GM12872 (cell line): ENCODE measurements at regions not wholly inside any gene's neighbourhood (a gene's known extent, or its start where the extent isn't known, plus 50 kb on each side); places are given as distances from the start of the nearest gene placed in this dataset.

Experiments
- CTCF ChIP-seq: IDR thresholded peaks from 3 replicates; pipeline ENCODE4 v1.5.1; 2011; ENCODE audit warnings: low read depth, mild to moderate bottlenecking, low read length, moderate library complexity; ENCODE audit not compliant: insufficient read depth

GRCh38 chr15:85910834-85911233 lies 116.1 kb upstream of the KLHL25 start:
- TF ChIP-seq CTCF, result no peak

GRCh38 chr15:85913461-85913860 lies 118.7 kb upstream of the KLHL25 start:
- TF ChIP-seq CTCF, result no peak

GRCh38 chr15:85920956-85921355 lies 126.2 kb upstream of the KLHL25 start:
- no peak for TF ChIP-seq CTCF

GRCh38 chr15:85924088-85924487 lies 129.4 kb upstream of the KLHL25 start:
- TF ChIP-seq CTCF, result no peak

GRCh38 chr15:85925649-85926237 lies 131.0 kb upstream of the KLHL25 start:
- TF ChIP-seq CTCF, result no peak

GRCh38 chr15:85926834-85927233 lies 132.1 kb upstream of the KLHL25 start:
- TF ChIP-seq CTCF, result no peak

- no peak for TF ChIP-seq CTCF
Observed at GRCh38 chr15:85927931-85928537, 133.3 kb upstream of the KLHL25 start.
